Epithelial cell of proximal tubule (primary cell): ENCODE measurements at regions not wholly inside any gene's neighbourhood (a gene's known extent, or its start where the extent isn't known, plus 50 kb on each side); places are given as distances from the start of the nearest gene placed in this dataset.
A peak's percentile ranks its signal among the peaks of the same experiment; 100 is the strongest.

Experiments
- DNase-seq: peaks from one replicate; pipeline ENCODE4 v3.0.0-alpha.2; 2011; ENCODE audit warnings: low read depth
- H3K4me3 ChIP-seq: 2 replicates; pipeline ENCODE4 v1.5.1; 2011; ENCODE audit warnings: low read depth, mild to moderate bottlenecking, low read length
- CTCF ChIP-seq: conservative IDR thresholded peaks from 2 replicates; pipeline ENCODE4 v1.5.1; 2012; ENCODE audit warnings: low read depth, mild to moderate bottlenecking, low read length

DNA sequence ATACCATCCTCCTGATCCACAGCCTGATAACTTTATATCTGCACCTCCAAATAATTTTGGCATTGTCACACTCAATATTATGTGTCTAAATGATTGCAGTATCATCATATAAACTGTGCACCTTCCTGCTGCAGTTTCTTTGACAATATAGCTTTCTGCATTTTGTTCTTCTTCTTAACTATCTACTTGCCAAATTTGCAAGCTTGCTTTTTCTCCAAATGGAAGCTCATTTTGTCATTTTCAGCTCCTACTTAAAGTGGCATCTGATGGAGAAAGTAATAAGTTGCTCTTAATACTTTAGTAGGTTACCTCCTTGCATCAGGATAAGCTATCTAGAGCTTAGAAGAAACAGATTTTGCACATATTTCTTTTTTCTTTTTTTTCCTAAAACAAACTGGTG is 74.0 kb upstream of the DEFB112 start:
- no peak overlapping the region for H3K4me3 ChIP-seq
- no peak for DNase-seq
- TF ChIP-seq CTCF: no peak

DNA sequence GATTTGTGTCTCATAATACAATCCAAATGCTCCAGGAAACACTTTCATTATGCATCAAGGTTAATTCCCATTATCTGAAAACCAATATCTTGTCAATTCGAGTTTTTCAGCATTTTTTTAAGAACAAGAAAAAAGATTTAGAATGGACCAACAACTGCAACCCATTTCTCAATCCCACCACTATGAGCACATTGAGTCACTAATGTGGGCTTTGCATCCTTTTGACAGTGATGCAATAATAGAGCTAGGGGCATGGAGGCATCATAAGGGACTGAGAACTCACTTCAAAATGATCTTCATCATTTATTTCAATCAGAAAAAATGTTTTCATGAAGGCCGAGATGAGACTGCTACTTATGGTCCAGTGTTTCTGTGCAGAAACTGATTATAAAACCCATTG is 74.8 kb upstream of the DEFB112 start:
- H3K4me3 ChIP-seq: no peak overlapping the region
- DNase-seq: no peak
- no peak for TF ChIP-seq CTCF

DNA sequence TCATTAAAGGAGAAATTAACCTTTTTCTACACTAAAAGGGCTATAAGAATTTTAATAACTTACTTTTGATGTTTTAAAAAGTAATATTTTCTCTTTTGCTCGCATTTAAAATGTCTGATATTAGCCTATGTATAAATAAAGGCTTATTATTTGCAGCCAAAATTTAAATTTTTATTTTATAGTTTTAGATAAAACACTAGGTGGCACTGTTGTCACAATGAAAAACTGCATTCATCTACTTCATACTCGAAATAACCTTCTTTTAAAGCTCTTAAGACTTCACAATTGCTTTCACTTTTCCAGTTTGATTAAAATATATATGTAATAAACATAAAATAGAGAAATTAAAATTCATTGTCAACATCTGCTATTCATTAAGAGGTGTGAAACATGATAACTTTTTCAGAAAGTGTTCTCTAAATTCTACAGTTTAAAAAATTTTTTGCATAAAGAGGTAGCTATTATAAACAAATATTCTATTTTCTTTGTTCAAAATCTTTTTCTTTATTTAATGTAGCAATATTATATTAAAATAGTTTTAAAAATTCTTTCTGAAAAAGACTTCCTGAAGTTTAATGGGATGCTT is 78.8 kb upstream of the DEFB112 start:
- peak; percentile 45 for TF ChIP-seq CTCF
- no peak overlapping the region for H3K4me3 ChIP-seq
- no peak for DNase-seq

GRCh38 chr6:50135968-50136367 is 86.2 kb upstream of the DEFB112 start:
- no peak for DNase-seq
- no peak for TF ChIP-seq CTCF
- H3K4me3 ChIP-seq: no peak overlapping the region

GRCh38 chr6:50141100-50141499 is 91.4 kb upstream of the DEFB112 start:
- H3K4me3 ChIP-seq: no peak overlapping the region
- no peak for TF ChIP-seq CTCF
- DNase-seq: no peak

DNA sequence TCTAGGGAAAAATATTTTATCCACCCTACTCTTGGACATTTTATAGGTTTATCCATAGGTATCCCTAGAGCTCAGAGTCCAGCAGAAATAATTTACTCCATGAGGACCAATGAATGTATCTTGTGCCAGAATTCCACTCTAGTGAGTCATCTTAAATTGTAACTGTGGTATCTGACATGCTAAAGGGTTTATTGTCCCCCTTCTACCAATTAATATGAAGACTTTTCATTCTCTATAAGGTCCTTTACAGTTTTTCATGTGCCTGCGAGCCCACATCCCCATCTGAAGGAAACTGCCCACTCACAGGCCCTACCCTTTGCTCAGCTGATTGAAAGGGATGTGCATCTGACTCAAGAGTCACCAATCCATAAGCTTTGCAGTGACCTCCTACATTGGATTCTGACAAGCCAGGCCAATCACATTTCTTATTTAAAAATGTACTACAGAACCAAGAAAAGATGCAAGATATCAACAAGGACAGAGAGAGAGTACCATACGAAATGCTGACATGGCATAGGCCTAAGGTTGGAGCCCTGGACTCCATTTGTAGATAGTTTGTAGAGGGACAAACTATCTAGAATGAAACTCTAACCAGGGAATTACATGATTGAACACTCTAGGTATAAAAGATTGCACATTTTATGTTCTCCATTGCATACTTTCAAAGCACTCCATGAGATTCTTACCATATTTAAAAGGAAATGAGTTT is 93.4 kb upstream of the DEFB112 start:
- DNase-seq: no peak
- TF ChIP-seq CTCF: no peak

GRCh38 chr6:50145125-50145524 is 95.4 kb upstream of the DEFB112 start:
- no peak for DNase-seq
- TF ChIP-seq CTCF: peak; percentile 71
- H3K4me3 ChIP-seq: no peak overlapping the region

More for the DNA sequence above, 93.4 kb upstream of the DEFB112 start:
- H3K4me3 ChIP-seq: no peak overlapping the region
